MM.1S (cell line): ENCODE measurements at regions not wholly inside any gene's neighbourhood (a gene's known extent, or its start where the extent isn't known, plus 50 kb on each side); places are given as distances from the start of the nearest gene placed in this dataset.

Experiments
- DNase-seq: peaks from one replicate; pipeline ENCODE4 v3.0.0-alpha.2; 2015
- H2AFZ ChIP-seq: fragments of 300-600 bp; sonication (generic); 2 replicates; pipeline ENCODE4 v1.6.0; 2016; ENCODE audit warnings: antibody characterized with exemption, low read length
- H3F3A ChIP-seq: fragments of 300-600 bp; sonication (generic); 2 replicates; pipeline ENCODE4 v1.6.1; 2016; ENCODE audit warnings: mild to moderate bottlenecking, antibody characterized with exemption, low read length, moderate library complexity, mixed read lengths; ENCODE audit not compliant: insufficient read depth
- H3K27ac ChIP-seq: fragments of 300-600 bp; sonication (generic); 2 replicates; pipeline ENCODE4 v1.5.1; 2016; ENCODE audit warnings: mild to moderate bottlenecking, low read length
- H3K27me3 ChIP-seq: fragments of 300-600 bp; sonication (generic); replicated peaks from 2 replicates; pipeline ENCODE4 v1.6.0; 2016; ENCODE audit warnings: low read length; ENCODE audit not compliant: insufficient read depth
- H3K36me3 ChIP-seq: fragments of 300-600 bp; sonication (generic); replicated peaks from 2 replicates; pipeline ENCODE4 v1.6.1; 2016; ENCODE audit warnings: mild to moderate bottlenecking, low read length, mixed read lengths; ENCODE audit not compliant: insufficient read depth
- H3K4me1 ChIP-seq: fragments of 300-600 bp; sonication (generic); 2 replicates; pipeline ENCODE4 v1.6.1; 2016; ENCODE audit warnings: low read length, mixed read lengths
- H3K4me2 ChIP-seq: fragments of 300-600 bp; sonication (generic); 2 replicates; pipeline ENCODE4 v1.6.0; 2016; ENCODE audit warnings: low read depth, low read length
- H3K4me3 ChIP-seq: fragments of 300-600 bp; sonication (generic); 2 replicates; pipeline ENCODE4 v1.5.1; 2016; ENCODE audit warnings: low read length, mixed read lengths
- H3K79me2 ChIP-seq: fragments of 300-600 bp; sonication (generic); 2 replicates; pipeline ENCODE4 v1.6.1; 2016; ENCODE audit warnings: mixed run types, low read length, mixed read lengths
- H3K9ac ChIP-seq: fragments of 300-600 bp; sonication (generic); 2 replicates; pipeline ENCODE4 v1.6.1; 2016; ENCODE audit warnings: low read length, mixed read lengths
- H3K9me2 ChIP-seq: fragments of 300-600 bp; sonication (generic); replicated peaks from 2 replicates; pipeline ENCODE4 v1.6.1; 2016; ENCODE audit warnings: mild to moderate bottlenecking, low read length, mixed read lengths; ENCODE audit not compliant: insufficient read depth
- H3K9me3 ChIP-seq: fragments of 300-600 bp; sonication (generic); replicated peaks from 2 replicates; pipeline ENCODE4 v1.6.1; 2016; ENCODE audit warnings: mild to moderate bottlenecking, low read length, mixed read lengths; ENCODE audit not compliant: insufficient read depth
- H4K20me1 ChIP-seq: fragments of 300-600 bp; sonication (generic); 2 replicates; pipeline ENCODE4 v1.6.1; 2016; ENCODE audit warnings: mild to moderate bottlenecking, low read length, moderate library complexity, mixed read lengths; ENCODE audit not compliant: insufficient read depth
- EZH2 ChIP-seq: fragments of 300-600 bp; sonication (generic); optimal IDR thresholded peaks from 2 replicates; pipeline ENCODE3; 2017; ENCODE audit warnings: low read depth, mild to moderate bottlenecking, antibody characterized with exemption, low read length, mixed read lengths
- EZH2phosphoT487 ChIP-seq: fragments of 300-600 bp; sonication (generic); IDR thresholded peaks from 2 replicates; pipeline ENCODE4 v1.6.1; 2018; ENCODE audit warnings: antibody characterized with exemption, low read length
- TF ChIP-seq, protein P1 (sequence below): fragments of 300-600 bp; sonication (generic); IDR thresholded peaks from 2 replicates; pipeline ENCODE4 v1.5.1; 2016; ENCODE audit warnings: antibody characterized with exemption, low read length, mixed read lengths

GRCh38 chr9:1274334-1274733 lies 224.2 kb downstream of the DMRT2 start:
- no peak overlapping the region for H3K4me3 ChIP-seq
- DNase-seq, result no peak
- H3K9ac ChIP-seq, result no peak overlapping the region
- H3K4me1 ChIP-seq, result no peaks in the 10 kb centered on the region
- no peaks in the 10 kb centered on the region for H3K9me2 ChIP-seq
- no peak overlapping the region for H3K27ac ChIP-seq
- no peak for TF ChIP-seq EZH2
- TF ChIP-seq, protein P1, sequence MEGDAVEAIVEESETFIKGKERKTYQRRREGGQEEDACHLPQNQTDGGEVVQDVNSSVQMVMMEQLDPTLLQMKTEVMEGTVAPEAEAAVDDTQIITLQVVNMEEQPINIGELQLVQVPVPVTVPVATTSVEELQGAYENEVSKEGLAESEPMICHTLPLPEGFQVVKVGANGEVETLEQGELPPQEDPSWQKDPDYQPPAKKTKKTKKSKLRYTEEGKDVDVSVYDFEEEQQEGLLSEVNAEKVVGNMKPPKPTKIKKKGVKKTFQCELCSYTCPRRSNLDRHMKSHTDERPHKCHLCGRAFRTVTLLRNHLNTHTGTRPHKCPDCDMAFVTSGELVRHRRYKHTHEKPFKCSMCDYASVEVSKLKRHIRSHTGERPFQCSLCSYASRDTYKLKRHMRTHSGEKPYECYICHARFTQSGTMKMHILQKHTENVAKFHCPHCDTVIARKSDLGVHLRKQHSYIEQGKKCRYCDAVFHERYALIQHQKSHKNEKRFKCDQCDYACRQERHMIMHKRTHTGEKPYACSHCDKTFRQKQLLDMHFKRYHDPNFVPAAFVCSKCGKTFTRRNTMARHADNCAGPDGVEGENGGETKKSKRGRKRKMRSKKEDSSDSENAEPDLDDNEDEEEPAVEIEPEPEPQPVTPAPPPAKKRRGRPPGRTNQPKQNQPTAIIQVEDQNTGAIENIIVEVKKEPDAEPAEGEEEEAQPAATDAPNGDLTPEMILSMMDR, result no peak
- no peak for TF ChIP-seq EZH2phosphoT487
- H2AFZ ChIP-seq, result no peak overlapping the region
- no peaks in the 10 kb centered on the region for H3K36me3 ChIP-seq
- no peaks in the 10 kb centered on the region for H3K9me3 ChIP-seq
- H3K27me3 ChIP-seq, result no peaks in the 10 kb centered on the region
- H3K4me2 ChIP-seq, result no peak overlapping the region
- H3F3A ChIP-seq, result no peaks in the 10 kb centered on the region
- H4K20me1 ChIP-seq, result no peaks in the 10 kb centered on the region
- H3K79me2 ChIP-seq, result no peaks in the 10 kb centered on the region

GRCh38 chr9:1276474-1276873 lies 226.3 kb downstream of the DMRT2 start:
- Histone ChIP-seq H3F3A (no peaks in the 10 kb centered on the region), H3K4me1 (no peaks in the 10 kb centered on the region), H3K9ac (no peak overlapping the region), H3K9me3 (no peaks in the 10 kb centered on the region), H3K27ac (no peak overlapping the region), H4K20me1 (no peaks in the 10 kb centered on the region), H3K27me3 (no peaks in the 10 kb centered on the region), H3K79me2 (no peaks in the 10 kb centered on the region), H3K9me2 (no peaks in the 10 kb centered on the region), H3K36me3 (no peaks in the 10 kb centered on the region), H3K4me3 (no peak overlapping the region), H2AFZ (no peak overlapping the region), H3K4me2 (no peak overlapping the region)
- DNase-seq, result no peak
- TF ChIP-seq EZH2 (no peak), EZH2phosphoT487 (no peak)
- TF ChIP-seq, protein P1, result no peak

DNA sequence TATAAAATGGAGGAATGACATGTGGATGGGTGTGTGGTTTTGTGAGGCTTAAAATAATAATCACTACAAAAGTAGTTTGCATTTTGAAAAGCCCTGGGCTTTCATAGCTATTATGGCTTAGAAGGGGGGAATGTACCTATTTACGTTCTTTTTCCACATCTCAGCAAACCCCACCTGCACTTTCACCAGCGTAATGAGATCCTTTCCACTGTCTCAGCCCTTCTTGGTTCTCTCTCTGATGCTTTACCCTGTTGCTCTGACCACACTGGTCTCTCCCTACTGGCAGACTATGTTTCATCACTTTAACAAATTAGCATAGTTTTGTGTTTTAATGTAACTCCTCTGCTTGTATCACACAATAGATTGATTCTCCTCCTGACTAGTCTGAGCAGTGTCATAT lies 234.6 kb downstream of the DMRT2 start:
- DNase-seq, result no peak
- no peak overlapping the region for H2AFZ ChIP-seq
- H3K4me2 ChIP-seq, result no peak overlapping the region
- no peak overlapping the region for H3K27ac ChIP-seq
- H4K20me1 ChIP-seq, result no peaks in the 10 kb centered on the region
- no peaks in the 10 kb centered on the region for H3K79me2 ChIP-seq
- H3K4me1 ChIP-seq, result no peaks in the 10 kb centered on the region
- no peaks in the 10 kb centered on the region for H3K9me2 ChIP-seq
- no peaks in the 10 kb centered on the region for H3K27me3 ChIP-seq
- H3K36me3 ChIP-seq, result no peaks in the 10 kb centered on the region
- H3K9ac ChIP-seq, result no peak overlapping the region
- TF ChIP-seq, protein P1, result no peak
- TF ChIP-seq EZH2, result no peak
- no peak for TF ChIP-seq EZH2phosphoT487
- no peaks in the 10 kb centered on the region for H3F3A ChIP-seq
- H3K9me3 ChIP-seq, result no peaks in the 10 kb centered on the region
- no peak overlapping the region for H3K4me3 ChIP-seq
